Stimulated activated CD4-positive, alpha-beta T cell treated with anti-CD3 and anti-CD28 coated beads, Interleukin-4, amount 100 ng/mL, for 48 hours (primary cell): ENCODE measurements at regions not wholly inside any gene's neighbourhood (a gene's known extent, or its start where the extent isn't known, plus 50 kb on each side); places are given as distances from the start of the nearest gene placed in this dataset.
"Not testable (repeated sequence)": the region's sequence is repeated elsewhere in the genome, so short reads cannot be mapped to it uniquely, and the experiment has no call there.

Experiments
- DNase-seq, 2 donors: peaks; one replicate each; pipeline ENCODE4 v3.0.0-alpha.2; 2020; ENCODE audit warnings: low read depth in 2 of 2

DNA sequence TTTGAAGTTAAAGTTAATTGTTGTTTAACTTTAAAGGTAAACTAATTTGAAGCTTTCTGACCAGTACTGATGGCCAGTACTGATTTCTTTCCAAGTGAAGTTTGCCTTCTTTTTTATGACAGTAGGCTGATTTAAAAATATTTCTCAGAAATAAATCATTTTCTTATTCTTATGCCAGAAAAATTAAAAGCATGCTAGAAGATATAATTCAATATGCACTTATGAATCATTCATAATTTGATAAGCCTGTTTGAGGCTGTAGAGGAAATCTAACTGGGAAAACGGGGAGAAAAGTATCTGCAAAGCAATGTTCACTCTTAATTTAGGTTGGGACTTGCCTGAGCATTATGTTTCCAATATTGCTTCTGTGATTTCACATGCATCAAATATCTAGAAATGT, 1112.0 kb upstream of the INTU start:
- no peak for DNase-seq

GRCh38 chr4:126525400-126525799, 1107.4 kb upstream of the INTU start:
- DNase-seq: not testable (repeated sequence)

- DNase-seq: no peak
Measured at GRCh38 chr4:126526335-126526734, 1106.4 kb upstream of the INTU start.

- no peak for DNase-seq
Measured at GRCh38 chr4:126529997-126530396, 1102.8 kb upstream of the INTU start.

- no peak for DNase-seq
Measured at GRCh38 chr4:126530996-126531585, 1101.7 kb upstream of the INTU start.

- DNase-seq: no peak
Measured at GRCh38 chr4:126532527-126532926, 1100.2 kb upstream of the INTU start.

GRCh38 chr4:126533146-126533805, 1099.5 kb upstream of the INTU start:
- DNase-seq: no peak

DNA sequence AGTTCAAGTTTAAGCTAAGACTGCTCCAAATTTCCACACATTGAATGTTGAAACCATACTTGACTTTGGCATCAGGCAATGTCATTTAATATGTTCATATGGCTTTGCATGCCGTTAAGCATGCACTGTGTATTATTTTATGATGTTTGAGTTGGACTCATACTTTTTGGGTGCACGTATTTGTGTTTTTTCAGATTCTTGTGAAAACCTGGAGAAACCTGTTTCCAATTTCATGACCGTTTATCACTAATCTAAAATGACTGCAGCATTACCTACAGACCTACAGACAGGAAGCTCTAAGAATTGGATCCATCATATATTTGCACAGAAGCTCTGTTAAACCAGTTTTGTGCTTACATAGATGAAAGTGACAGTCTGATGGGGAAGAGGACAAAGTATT, 1093.0 kb upstream of the INTU start:
- DNase-seq: no peak

DNA sequence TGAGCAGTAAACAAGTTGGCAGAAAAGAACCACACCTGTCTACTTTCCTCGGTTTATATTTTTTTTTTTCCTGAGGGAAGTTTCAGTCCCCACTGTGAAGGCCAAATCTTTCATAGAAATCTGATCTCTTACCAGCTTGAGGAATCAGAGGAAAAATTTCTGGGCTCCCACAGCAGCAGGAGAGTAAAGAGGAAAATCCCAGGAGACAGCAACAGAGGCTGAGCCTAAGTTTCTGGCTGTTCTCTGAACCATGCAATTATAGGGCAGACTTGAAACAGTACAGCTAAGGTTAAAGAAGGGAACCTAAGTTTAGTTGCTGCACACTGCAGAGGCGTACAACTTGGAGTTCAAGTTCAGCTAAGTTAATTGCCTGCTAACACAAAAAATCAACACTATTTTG, 1090.9 kb upstream of the INTU start:
- no peak for DNase-seq

DNA sequence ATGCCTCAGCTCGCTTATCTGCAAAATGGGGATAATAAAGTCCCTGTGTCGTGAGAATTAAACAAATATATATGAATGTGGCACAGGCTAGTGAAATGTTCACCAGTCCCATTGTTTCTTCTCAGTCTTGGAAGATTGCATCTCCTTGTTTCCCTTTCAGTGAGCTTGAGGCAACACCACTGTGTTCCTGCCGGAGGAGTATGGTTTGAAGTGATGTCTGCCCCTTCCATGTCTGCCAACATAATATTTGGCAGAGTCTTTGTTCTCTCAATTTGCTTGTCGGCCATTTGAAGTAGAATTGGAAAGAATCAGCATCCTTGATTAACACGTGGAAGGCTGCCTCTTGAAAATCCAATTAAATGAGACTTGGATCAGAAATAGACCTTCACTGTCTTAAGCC, 1088.5 kb upstream of the INTU start:
- DNase-seq: no peak

GRCh38 chr4:126546197-126546596, 1086.6 kb upstream of the INTU start:
- DNase-seq: not testable (repeated sequence)

- DNase-seq: no peak
Measured at GRCh38 chr4:126547352-126547751, 1085.4 kb upstream of the INTU start.

- DNase-seq: no peak
Measured at GRCh38 chr4:126548890-126549289, 1083.9 kb upstream of the INTU start.

DNA sequence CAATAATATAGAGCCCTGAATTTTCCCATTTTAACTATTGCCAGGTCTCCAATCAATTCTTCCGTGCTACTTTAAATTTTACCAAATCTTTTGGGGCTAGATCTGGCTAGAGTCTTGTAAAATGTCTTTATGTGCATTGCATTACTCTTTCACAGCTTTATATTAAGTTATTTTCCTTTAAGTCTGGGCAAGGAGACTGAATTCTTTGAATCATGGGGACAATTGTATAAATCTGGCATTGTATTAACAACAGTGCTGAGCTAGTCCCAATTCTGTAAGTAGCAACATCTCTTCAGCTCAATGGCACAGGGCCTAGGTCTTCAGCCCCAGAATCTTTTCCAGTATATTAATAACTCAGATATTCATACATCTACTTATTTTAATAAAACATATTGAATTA, 1080.4 kb upstream of the INTU start:
- no peak for DNase-seq

DNA sequence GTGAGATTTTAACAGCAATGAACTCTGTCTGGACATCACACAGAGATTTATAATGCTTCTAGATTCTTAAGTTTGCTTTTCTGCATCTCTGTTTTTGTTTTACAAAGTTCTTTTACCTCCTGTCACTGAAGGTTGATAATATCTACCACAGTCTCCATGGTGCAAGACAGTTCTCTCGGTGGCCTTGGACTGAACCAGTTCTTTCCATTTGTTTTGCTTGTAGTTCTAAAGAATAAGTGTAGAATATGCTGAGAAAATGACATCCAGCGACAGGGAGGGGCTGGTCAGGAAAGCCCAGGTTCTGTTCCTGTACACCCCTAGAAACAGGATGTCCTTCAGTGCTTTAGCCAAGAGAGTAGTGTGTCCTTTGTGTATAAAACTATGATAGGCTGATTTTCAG, 1079.5 kb upstream of the INTU start:
- no peak for DNase-seq

- no peak for DNase-seq
Measured at GRCh38 chr4:126558596-126558995, 1074.2 kb upstream of the INTU start.

- DNase-seq: no peak
Measured at GRCh38 chr4:126559961-126560360, 1072.8 kb upstream of the INTU start.

DNA sequence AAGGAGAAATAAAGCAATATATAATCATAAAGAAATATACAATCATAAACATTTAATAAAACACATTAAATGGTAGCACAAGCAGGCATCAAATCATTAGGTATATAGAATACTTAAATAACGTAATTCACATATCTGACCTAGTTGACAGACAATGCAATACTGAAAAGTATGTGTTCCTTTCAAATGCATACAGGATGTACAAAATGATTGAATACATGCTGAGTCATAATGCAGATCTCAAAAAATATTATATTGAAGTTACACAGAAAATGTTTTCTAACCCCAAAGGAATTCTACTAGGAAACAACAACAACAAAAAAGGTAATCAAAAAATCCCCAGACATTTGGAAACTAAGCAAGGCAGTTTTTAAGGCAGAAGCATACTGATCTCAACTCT, 1072.0 kb upstream of the INTU start:
- no peak for DNase-seq

GRCh38 chr4:126563389-126563788, 1069.4 kb upstream of the INTU start:
- no peak for DNase-seq

DNA sequence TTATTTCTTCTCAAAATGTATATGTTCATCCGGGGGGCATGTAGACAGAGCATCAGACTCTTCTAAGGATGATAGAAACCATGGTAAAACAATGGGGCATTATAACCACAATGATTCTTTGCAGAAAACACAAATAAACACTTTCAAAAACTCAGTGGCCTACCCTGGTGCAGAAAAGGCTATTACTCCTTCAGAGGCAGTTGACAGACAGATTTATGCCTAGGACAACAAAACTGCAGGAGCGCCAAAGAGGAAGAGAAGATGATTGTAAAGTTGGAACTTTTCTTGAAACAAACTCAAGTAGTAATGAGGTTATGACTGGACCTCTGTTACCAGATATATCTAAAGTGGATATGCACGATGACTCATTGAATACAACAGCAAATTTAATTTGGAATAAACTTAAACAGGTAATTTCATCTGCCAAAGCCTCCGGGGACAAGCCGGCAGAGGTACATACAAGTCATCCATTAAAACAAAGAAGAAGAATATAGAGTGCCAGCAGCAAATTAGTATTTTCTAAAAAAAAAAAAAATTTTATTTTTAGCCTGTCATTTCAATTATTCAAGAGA, 1068.4 kb upstream of the INTU start:
- DNase-seq: no peak

GRCh38 chr4:126568652-126569570, 1063.8 kb upstream of the INTU start:
- no peak for DNase-seq

- DNase-seq: no peak
Measured at GRCh38 chr4:126572264-126572663, 1060.5 kb upstream of the INTU start.

- no peak for DNase-seq
Measured at GRCh38 chr4:126582737-126583136, 1050.0 kb upstream of the INTU start.
